ENCODE measurements at regions not wholly inside any gene's neighbourhood (a gene's known extent, or its start where the extent isn't known, plus 50 kb on each side); places are given as distances from the start of the nearest gene placed in this dataset.

DNA sequence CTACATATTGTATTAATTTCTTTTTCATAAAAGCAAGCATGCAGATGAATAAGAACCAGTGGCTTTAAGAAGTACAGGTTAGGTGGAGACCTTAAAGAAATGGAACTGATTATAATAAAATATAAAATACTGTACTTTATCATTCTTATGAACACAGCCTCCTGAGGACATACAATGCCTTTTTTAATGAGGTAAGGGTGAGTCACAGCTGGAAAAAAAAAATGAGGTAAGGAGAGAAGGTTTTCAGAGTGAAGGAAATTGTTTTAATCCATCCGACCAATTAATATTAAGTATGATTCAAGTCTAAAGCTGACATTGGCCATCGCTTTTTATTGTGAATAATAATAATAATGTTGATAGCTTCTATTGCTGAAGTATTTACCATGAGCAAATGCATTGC, 170.3 kb upstream of the SOX2 start:
- ChIA-PET CTCF (no interaction called here), POLR2A (no interaction called here)
- no peaks in the 10 kb centered on the region for H3K36me3 ChIP-seq (ENCODE audit: control insufficient read depth, insufficient read depth, low read length)
- BruUV-seq (replicated peaks), result no TSS peak
- Mint-ChIP-seq H3K9me3 (ENCODE audit: unreplicated experiment) (no peaks in the 10 kb centered on the region), H3K4me3 (ENCODE audit: unreplicated experiment) (no peak overlapping the region), H3K27me3 (ENCODE audit: insufficient read depth, unreplicated experiment) (peaks cover 4% of the 10 kb centered on the region), H3K27ac (ENCODE audit: unreplicated experiment) (no peak overlapping the region), H3K4me1 (ENCODE audit: low read depth, unreplicated experiment) (no peaks in the 10 kb centered on the region), H3K36me3 (ENCODE audit: insufficient read depth, unreplicated experiment) (peaks cover 5% of the 10 kb centered on the region)
- no peak for DNase-seq
- no peaks in the 10 kb centered on the region for H3K9me3 ChIP-seq
- H3K4me1 ChIP-seq, result no peaks in the 10 kb centered on the region
- H3K27me3 ChIP-seq (replicated peaks; ENCODE audit: control insufficient read depth, insufficient read depth, low read length), result no peaks in the 10 kb centered on the region
- TF ChIP-seq, protein P1, sequence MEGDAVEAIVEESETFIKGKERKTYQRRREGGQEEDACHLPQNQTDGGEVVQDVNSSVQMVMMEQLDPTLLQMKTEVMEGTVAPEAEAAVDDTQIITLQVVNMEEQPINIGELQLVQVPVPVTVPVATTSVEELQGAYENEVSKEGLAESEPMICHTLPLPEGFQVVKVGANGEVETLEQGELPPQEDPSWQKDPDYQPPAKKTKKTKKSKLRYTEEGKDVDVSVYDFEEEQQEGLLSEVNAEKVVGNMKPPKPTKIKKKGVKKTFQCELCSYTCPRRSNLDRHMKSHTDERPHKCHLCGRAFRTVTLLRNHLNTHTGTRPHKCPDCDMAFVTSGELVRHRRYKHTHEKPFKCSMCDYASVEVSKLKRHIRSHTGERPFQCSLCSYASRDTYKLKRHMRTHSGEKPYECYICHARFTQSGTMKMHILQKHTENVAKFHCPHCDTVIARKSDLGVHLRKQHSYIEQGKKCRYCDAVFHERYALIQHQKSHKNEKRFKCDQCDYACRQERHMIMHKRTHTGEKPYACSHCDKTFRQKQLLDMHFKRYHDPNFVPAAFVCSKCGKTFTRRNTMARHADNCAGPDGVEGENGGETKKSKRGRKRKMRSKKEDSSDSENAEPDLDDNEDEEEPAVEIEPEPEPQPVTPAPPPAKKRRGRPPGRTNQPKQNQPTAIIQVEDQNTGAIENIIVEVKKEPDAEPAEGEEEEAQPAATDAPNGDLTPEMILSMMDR (IDR thresholded peaks at IDR 0.05; ENCODE audit: insufficient read depth in 1 of 2, low read depth in 1 of 2, low read length in 1 of 2, severe bottlenecking in 1 of 2, unreplicated experiment in 1 of 2), result no peak
- intact Hi-C loops (cut with micrococcal nuclease; ENCODE audit: unreplicated experiment), result no loop called here
- H3K4me3 ChIP-seq (ENCODE audit: low read depth, low read length), result no peak overlapping the region

GRCh38 chr3:181534781-181535221, 176.9 kb upstream of the SOX2 start:
- H3K4me3 Mint-ChIP-seq (ENCODE audit: unreplicated experiment), result no peak overlapping the region
- Histone ChIP-seq H3K4me3 (ENCODE audit: low read depth, low read length) (no peak overlapping the region), H3K9me3 (no peaks in the 10 kb centered on the region; the same call in 1 of the 2 replicates), H3K4me1 (no peaks in the 10 kb centered on the region), H3K27me3 (replicated peaks; ENCODE audit: control insufficient read depth, insufficient read depth, low read length) (no peaks in the 10 kb centered on the region), H3K36me3 (ENCODE audit: control insufficient read depth, insufficient read depth, low read length) (no peaks in the 10 kb centered on the region)
- intact Hi-C loops (cut with micrococcal nuclease; ENCODE audit: unreplicated experiment), result no loop called here
- no peaks in the 10 kb centered on the region for H3K4me1 Mint-ChIP-seq (ENCODE audit: low read depth, unreplicated experiment)
- no peak for DNase-seq
- peaks cover 4% of the 10 kb centered on the region for H3K27me3 Mint-ChIP-seq (ENCODE audit: insufficient read depth, unreplicated experiment)
- ChIA-PET POLR2A (no interaction called here), CTCF (no interaction called here)
- H3K36me3 Mint-ChIP-seq (ENCODE audit: insufficient read depth, unreplicated experiment), result peaks cover 5% of the 10 kb centered on the region
- TF ChIP-seq, protein P1 (IDR thresholded peaks at IDR 0.05; ENCODE audit: insufficient read depth in 1 of 2, low read depth in 1 of 2, low read length in 1 of 2, severe bottlenecking in 1 of 2, unreplicated experiment in 1 of 2), result no peak
- no peaks in the 10 kb centered on the region for H3K9me3 Mint-ChIP-seq (ENCODE audit: unreplicated experiment)
- no TSS peak for BruUV-seq (replicated peaks)
- no peak overlapping the region for H3K27ac Mint-ChIP-seq (ENCODE audit: unreplicated experiment)

- BruUV-seq (replicated peaks), result no TSS peak
- H3K9me3 ChIP-seq, result no peaks in the 10 kb centered on the region; the same call in 1 of the 2 replicates
- H3K27ac Mint-ChIP-seq (ENCODE audit: unreplicated experiment), result no peak overlapping the region
- ChIA-PET CTCF (no interaction called here), POLR2A (no interaction called here)
- H3K36me3 Mint-ChIP-seq (ENCODE audit: insufficient read depth, unreplicated experiment), result no peaks in the 10 kb centered on the region
- H3K4me3 Mint-ChIP-seq (ENCODE audit: unreplicated experiment), result no peak overlapping the region
- no peak overlapping the region for H3K4me3 ChIP-seq (ENCODE audit: low read depth, low read length)
- no peaks in the 10 kb centered on the region for H3K36me3 ChIP-seq (ENCODE audit: control insufficient read depth, insufficient read depth, low read length)
- H3K9me3 Mint-ChIP-seq (ENCODE audit: unreplicated experiment), result no peaks in the 10 kb centered on the region
- intact Hi-C loops (cut with micrococcal nuclease; ENCODE audit: unreplicated experiment), result no loop called here
- H3K4me1 Mint-ChIP-seq (ENCODE audit: low read depth, unreplicated experiment), result no peaks in the 10 kb centered on the region
- TF ChIP-seq, protein P1 (IDR thresholded peaks at IDR 0.05; ENCODE audit: insufficient read depth in 1 of 2, low read depth in 1 of 2, low read length in 1 of 2, severe bottlenecking in 1 of 2, unreplicated experiment in 1 of 2), result no peak
- no peaks in the 10 kb centered on the region for H3K27me3 Mint-ChIP-seq (ENCODE audit: insufficient read depth, unreplicated experiment)
- no peak for DNase-seq
- H3K27me3 ChIP-seq (replicated peaks; ENCODE audit: control insufficient read depth, insufficient read depth, low read length), result no peaks in the 10 kb centered on the region
- H3K4me1 ChIP-seq, result no peaks in the 10 kb centered on the region
Observed at GRCh38 chr3:181533811-181534210, 177.9 kb upstream of the SOX2 start.

Data from Caco-2 (cell line).